HepG2 (cell line): ENCODE measurements at regions not wholly inside any gene's neighbourhood (a gene's known extent, or its start where the extent isn't known, plus 50 kb on each side); places are given as distances from the start of the nearest gene placed in this dataset.

Experiments
- ATAC-seq: fragments of 200-7000 bp; cut with Tn5 transposase; 3 replicates; pipeline ENCODE4 v1.9.1; 2020; ENCODE audit warnings: mild to moderate bottlenecking, moderate library complexity
- BruUV-seq: library from RNA; stranded (reverse); fragments of 400-500 nt; replicated peaks from 2 replicates; lab custom pipeline; 2021; lab: Mats Ljungman, UMichigan
- CTCF ChIA-PET: fragments of 300-600 bp; formaldehyde crosslinking; extraction: SDS; loops from one replicate; lab custom pipeline; 2021; ENCODE audit warnings: low total read pairs, inconsistent platforms, low intra/inter-chr PET ratio; lab: Yijun Ruan, JAX
- POLR2A ChIA-PET: fragments of 350-600 bp; sonication (Branson Sonifier 250); formaldehyde crosslinking; loops from one replicate; lab custom pipeline; 2020; ENCODE audit warnings: antibody characterized with exemption, inconsistent platforms; lab: Yijun Ruan, JAX
- DNase-seq: peaks from one replicate; pipeline ENCODE4 v3.0.0-alpha.2; 2015; ENCODE audit warnings: low spot score
- FAIRE-seq: peaks from 3 replicates; lab custom pipeline; 2011; peaks lifted over from hg19 to GRCh38; lab: Jason Lieb, UNC
- H2AFZ ChIP-seq: one replicate; pipeline ENCODE4 v1.6.1; 2011; ENCODE audit warnings: low read length, inconsistent platforms
- H3K27ac ChIP-seq: fragments of 300-600 bp; 3 replicates; pipeline ENCODE4 v1.8.0; 2011; ENCODE audit warnings: mixed run types, mild to moderate bottlenecking, mixed read lengths, low read length, inconsistent platforms; ENCODE audit not compliant: insufficient read depth; ENCODE audit errors: extremely low read length
- H3K27me3 ChIP-seq, 2 experiments: fragments of 200-600 bp in 1 of 2; 2 replicates in 1 of 2; 3 replicates in 1 of 2; pipeline versions ENCODE4 v1.6.0 to v1.8.0; 2011; ENCODE audit warnings: low read length in 2 of 2, mild to moderate bottlenecking in 2 of 2, moderate library complexity in 2 of 2, inconsistent platforms in 1 of 2; ENCODE audit not compliant: insufficient read depth in 2 of 2, control insufficient read depth in 1 of 2
- H3K36me3 ChIP-seq, 2 experiments: fragments of 200-600 bp in 1 of 2; replicated peaks in 1 of 2; 2 replicates in 1 of 2; 3 replicates in 1 of 2; pipeline versions ENCODE4 v1.5.1 to v1.8.0; 2011; ENCODE audit warnings: low read length in 2 of 2, inconsistent platforms in 1 of 2; ENCODE audit not compliant: insufficient read depth in 2 of 2, control insufficient read depth in 1 of 2
- H3K4me1 ChIP-seq: 2 replicates; pipeline ENCODE4 v1.5.1; 2012; ENCODE audit warnings: low read length, inconsistent platforms; ENCODE audit not compliant: insufficient read depth
- H3K4me2 ChIP-seq: 2 replicates; pipeline ENCODE4 v1.6.0; 2011; ENCODE audit warnings: low read depth, low read length, inconsistent platforms
- H3K4me3 ChIP-seq, 3 experiments: fragments of 200-600 bp in 1 of 3; sonication (generic), shearing (Covaris generic) in 1 of 3; replicated peaks in 1 of 3; 2 replicates each; pipeline ENCODE4 v1.5.1; 2011 to 2016; ENCODE audit warnings: low read length in 3 of 3, inconsistent platforms in 2 of 3, low read depth in 2 of 3, mild to moderate bottlenecking in 2 of 3, control low read depth in 1 of 3, mixed read lengths in 1 of 3; ENCODE audit not compliant: insufficient read depth in 1 of 3
- H3K79me2 ChIP-seq: one replicate; pipeline ENCODE4 v1.6.1; 2011; ENCODE audit warnings: low read length, inconsistent platforms; ENCODE audit not compliant: insufficient read depth
- H3K9ac ChIP-seq: 2 replicates; pipeline ENCODE4 v1.6.0; 2011; ENCODE audit warnings: mild to moderate bottlenecking, low read depth, low read length, inconsistent platforms; ENCODE audit not compliant: insufficient read depth
- H3K9me3 ChIP-seq: 2 replicates; pipeline ENCODE4 v1.5.1; 2012; ENCODE audit warnings: mild to moderate bottlenecking, low read length
- H4K20me1 ChIP-seq: 2 replicates; pipeline ENCODE4 v1.6.0; 2011; ENCODE audit warnings: inconsistent platforms, mild to moderate bottlenecking, low read length, moderate library complexity; ENCODE audit not compliant: insufficient read depth
- ADNP ChIP-seq: sonication (generic); formaldehyde crosslinking; IDR thresholded peaks from 2 replicates; pipeline ENCODE4 v1.4.0; 2020; ENCODE audit warnings: missing genetic modification reagents
- CREB1 ChIP-seq, 2 experiments: fragments of 450-650 bp in 1 of 2; IDR thresholded peaks; 2 replicates each; pipeline ENCODE4 v1.6.1; 2016 to 2017; ENCODE audit warnings: control low read depth in 1 of 2, mild to moderate bottlenecking in 1 of 2, missing compliant biosample characterization in 1 of 2, missing genetic modification characterization in 1 of 2
- HES4 ChIP-seq: sonication (generic); formaldehyde crosslinking; IDR thresholded peaks from 2 replicates; pipeline ENCODE4 v1.9.0; 2021; ENCODE audit warnings: mild to moderate bottlenecking, missing genetic modification reagents, borderline replicate concordance
- MYC ChIP-seq: sonication (generic); formaldehyde crosslinking; IDR thresholded peaks from 2 replicates; pipeline ENCODE4 v1.9.0; 2021; ENCODE audit warnings: missing genetic modification reagents, borderline replicate concordance
- NCOA2 ChIP-seq: sonication (generic); formaldehyde crosslinking; IDR thresholded peaks from 2 replicates; pipeline ENCODE4 v1.8.0; 2022; ENCODE audit warnings: inconsistent platforms
- REXO4 ChIP-seq: sonication (generic); formaldehyde crosslinking; IDR thresholded peaks from 2 replicates; pipeline ENCODE4 v1.8.0; 2022; ENCODE audit warnings: missing genetic modification reagents, mild to moderate bottlenecking, borderline replicate concordance
- ZFP36L2 ChIP-seq: sonication (generic); formaldehyde crosslinking; IDR thresholded peaks from 2 replicates; pipeline ENCODE4 v1.4.0; 2020; ENCODE audit warnings: missing genetic modification reagents
- ZNF44 ChIP-seq: sonication (generic); formaldehyde crosslinking; IDR thresholded peaks from 2 replicates; pipeline ENCODE4 v1.5.1; 2020; ENCODE audit warnings: mild to moderate bottlenecking, missing genetic modification reagents
- ZNF691 ChIP-seq: sonication (generic); formaldehyde crosslinking; IDR thresholded peaks from 2 replicates; pipeline ENCODE4 v1.4.0; 2020; ENCODE audit warnings: missing genetic modification reagents, low read depth, mild to moderate bottlenecking, borderline replicate concordance
- ZSCAN5A ChIP-seq: sonication (generic); formaldehyde crosslinking; IDR thresholded peaks from 2 replicates; pipeline ENCODE4 v1.8.0; 2022; ENCODE audit warnings: mild to moderate bottlenecking, missing genetic modification reagents, borderline replicate concordance
- WGBS: methylation state at CpG from one replicate; pipeline ENCODE4 v1.1.6; 2017; ENCODE audit warnings: low lambda C conversion rate; 5-methylcytosine and 5-hydroxymethylcytosine counted together
- in situ Hi-C: cut with HindIII; loops from 2 replicates; pipeline ENCODE4 v1.10.0; 2017; ENCODE audit warnings: low pct_unique_long_range_greater_than_20kb; ENCODE audit not compliant: extremely low pct_ligation_motif_present
- intact Hi-C: fragments of 100-400 bp; cut with micrococcal nuclease; formaldehyde crosslinking; loops from one replicate; pipeline ENCODE4 v1.10.0; 2022; ENCODE audit not compliant: unreplicated experiment

GRCh38 chr10:121260377-121260776, 337.9 kb downstream of the FGFR2 start:
- no TSS peak for BruUV-seq
- Histone ChIP-seq H3K27ac (no peak overlapping the region), H3K4me3 (no peak overlapping the region), H2AFZ (no peak overlapping the region), H3K4me2 (no peak overlapping the region), H3K27me3 (no peaks in the 10 kb centered on the region), H4K20me1 (no peaks in the 10 kb centered on the region), H3K9me3 (no peaks in the 10 kb centered on the region), H3K4me1 (no peaks in the 10 kb centered on the region), H3K36me3 (no peaks in the 10 kb centered on the region), H3K9ac (no peak overlapping the region), H3K79me2 (no peaks in the 10 kb centered on the region)
- in situ Hi-C loops (no loop called here), intact Hi-C loops (no loop called here)
- TF ChIP-seq ZFP36L2 (CRISPR knock-in tag) (no peak), CREB1 (IDR thresholded peaks at IDR 0.05) (0 out of 2 replicates have a peak, but pooled peaks have one; percentile 36), CREB1 (CRISPR knock-in tag; IDR thresholded peaks at IDR 0.05) (no peak)
- FAIRE-seq (no peak), ATAC-seq (no peak), DNase-seq (no peak)
- ChIA-PET CTCF (no interaction called here), POLR2A (no interaction called here)
- WGBS, result 9% methylated on average over 1 of the region's 1 CpG

- no peaks in the 10 kb centered on the region for H4K20me1 ChIP-seq
- H3K36me3 ChIP-seq, result no peaks in the 10 kb centered on the region
- no TSS peak for BruUV-seq
- H3K9ac ChIP-seq, result no peak overlapping the region
- no peak overlapping the region for H2AFZ ChIP-seq
- DNase-seq (no peak), ATAC-seq (no peak), FAIRE-seq (no peak)
- H3K4me1 ChIP-seq, result no peaks in the 10 kb centered on the region
- no peaks in the 10 kb centered on the region for H3K27me3 ChIP-seq
- CTCF ChIA-PET, result no interaction called here
- no peak overlapping the region for H3K27ac ChIP-seq
- H3K4me3 ChIP-seq, result no peak overlapping the region
- TF ChIP-seq ZNF44 (CRISPR knock-in tag) (no peak), ADNP (CRISPR knock-in tag) (no peak), NCOA2 (CRISPR knock-in tag) (no peak), HES4 (CRISPR knock-in tag) (no peak), ZNF691 (CRISPR knock-in tag) (no peak), ZSCAN5A (no peak), REXO4 (CRISPR knock-in tag) (no peak), MYC (CRISPR knock-in tag) (no peak)
- POLR2A ChIA-PET, result no interaction called here
- no peak overlapping the region for H3K4me2 ChIP-seq
- in situ Hi-C loops (no loop called here), intact Hi-C loops (no loop called here)
- H3K9me3 ChIP-seq, result no peaks in the 10 kb centered on the region
- WGBS, result 78% methylated on average over 3 of the region's 3 CpGs
- no peaks in the 10 kb centered on the region for H3K79me2 ChIP-seq
Measured at GRCh38 chr10:121261665-121262064, 336.6 kb downstream of the FGFR2 start.
